Thyroid gland (tissue), 4 donors: ENCODE measurements at regions not wholly inside any gene's neighbourhood (a gene's known extent, or its start where the extent isn't known, plus 50 kb on each side); places are given as distances from the start of the nearest gene placed in this dataset.

Experiments
- DNase-seq, 2 donors: peaks; one replicate each; pipeline ENCODE4 v3.0.0-alpha.2; 2019
- H3K27ac ChIP-seq, 3 donors: fragments of 200-600 bp; sonication (generic); 1 replicate in 2 of 3; 2 replicates in 1 of 3; pipeline ENCODE4 v1.5.1; 2016 to 2019; ENCODE audit warnings: mild to moderate bottlenecking in 1 of 3, moderate library complexity in 1 of 3
- H3K27me3 ChIP-seq: fragments of 200-600 bp; sonication (generic); one replicate; pipeline ENCODE4 v1.5.1; 2019
- H3K36me3 ChIP-seq, 2 donors: fragments of 200-600 bp; sonication (generic); one replicate each; pipeline ENCODE4 v1.5.1; 2016 to 2019
- H3K4me1 ChIP-seq, 2 donors: fragments of 200-600 bp; sonication (generic); one replicate each; pipeline ENCODE4 v1.5.1; 2017 to 2019
- H3K4me3 ChIP-seq, 3 donors: fragments of 200-600 bp; sonication (generic); replicated peaks in 1 of 3; 1 replicate in 2 of 3; 2 replicates in 1 of 3; pipeline ENCODE4 v1.5.1; 2016; ENCODE audit warnings: mild to moderate bottlenecking in 1 of 3
- H3K9me3 ChIP-seq: fragments of 200-600 bp; sonication (generic); one replicate; pipeline ENCODE4 v1.5.1; 2017
- POLR2A ChIP-seq, 2 donors: fragments of 450-650 bp; IDR thresholded peaks; one replicate each; pipeline ENCODE4 v1.6.1; 2017; ENCODE audit warnings: antibody characterized with exemption in 2 of 2, mild to moderate bottlenecking in 2 of 2, moderate library complexity in 1 of 2
- WGBS, 2 donors: methylation state at CpG; one replicate each; pipeline ENCODE4 v1.1.5; 2017; 5-methylcytosine and 5-hydroxymethylcytosine counted together
- intact Hi-C: fragments of 100-400 bp; cut with DNase I; formaldehyde crosslinking; loops from one replicate; pipeline ENCODE4 v1.15.1; 2023
- TF ChIP-seq, protein P1 (sequence below), 6 experiments: fragments of 200-600 bp in 3 of 6; fragments of 450-650 bp in 3 of 6; sonication (generic) in 3 of 6; IDR thresholded peaks; one replicate each; pipeline ENCODE4 v1.5.1; 2016 to 2019; ENCODE audit warnings: antibody characterized with exemption in 6 of 6, mild to moderate bottlenecking in 2 of 6, inconsistent platforms in 1 of 6, moderate library complexity in 1 of 6

DNA sequence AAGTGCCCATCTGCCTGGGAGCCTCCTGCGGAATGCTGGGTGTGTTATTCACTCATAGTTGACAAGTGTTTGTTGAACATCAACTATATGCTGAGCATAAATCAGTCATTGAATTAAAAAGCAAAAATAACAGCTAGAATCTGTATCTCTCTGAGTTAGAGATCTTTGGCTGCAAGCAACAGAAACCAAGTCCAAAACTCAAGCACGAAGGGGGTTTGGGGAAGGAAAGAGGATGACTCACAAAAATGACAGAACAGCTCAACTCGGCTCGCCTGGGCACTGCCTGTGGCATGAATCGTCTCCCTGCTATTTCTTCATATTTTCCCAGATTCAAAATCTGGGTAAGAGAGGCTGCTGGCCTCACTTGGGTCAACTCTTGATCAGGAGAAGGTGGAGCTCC lies 72.6 kb upstream of the NCOR2 start:
- H3K9me3 ChIP-seq: no peaks in the 10 kb centered on the region
- TF ChIP-seq, protein P1, sequence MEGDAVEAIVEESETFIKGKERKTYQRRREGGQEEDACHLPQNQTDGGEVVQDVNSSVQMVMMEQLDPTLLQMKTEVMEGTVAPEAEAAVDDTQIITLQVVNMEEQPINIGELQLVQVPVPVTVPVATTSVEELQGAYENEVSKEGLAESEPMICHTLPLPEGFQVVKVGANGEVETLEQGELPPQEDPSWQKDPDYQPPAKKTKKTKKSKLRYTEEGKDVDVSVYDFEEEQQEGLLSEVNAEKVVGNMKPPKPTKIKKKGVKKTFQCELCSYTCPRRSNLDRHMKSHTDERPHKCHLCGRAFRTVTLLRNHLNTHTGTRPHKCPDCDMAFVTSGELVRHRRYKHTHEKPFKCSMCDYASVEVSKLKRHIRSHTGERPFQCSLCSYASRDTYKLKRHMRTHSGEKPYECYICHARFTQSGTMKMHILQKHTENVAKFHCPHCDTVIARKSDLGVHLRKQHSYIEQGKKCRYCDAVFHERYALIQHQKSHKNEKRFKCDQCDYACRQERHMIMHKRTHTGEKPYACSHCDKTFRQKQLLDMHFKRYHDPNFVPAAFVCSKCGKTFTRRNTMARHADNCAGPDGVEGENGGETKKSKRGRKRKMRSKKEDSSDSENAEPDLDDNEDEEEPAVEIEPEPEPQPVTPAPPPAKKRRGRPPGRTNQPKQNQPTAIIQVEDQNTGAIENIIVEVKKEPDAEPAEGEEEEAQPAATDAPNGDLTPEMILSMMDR (IDR thresholded peaks at IDR 0.05): no peak
- TF ChIP-seq POLR2A (IDR thresholded peaks at IDR 0.05): no peak
- no peaks in the 10 kb centered on the region for H3K4me1 ChIP-seq
- intact Hi-C loops: no loop called here
- no peak overlapping the region for H3K4me3 ChIP-seq
- no peaks in the 10 kb centered on the region for H3K36me3 ChIP-seq
- no peak overlapping the region for H3K27ac ChIP-seq
- no peaks in the 10 kb centered on the region for H3K27me3 ChIP-seq
- WGBS, 2 donors: 59 to 70% methylated on average over 5 of the region's 5 CpGs
- no peak for DNase-seq

DNA sequence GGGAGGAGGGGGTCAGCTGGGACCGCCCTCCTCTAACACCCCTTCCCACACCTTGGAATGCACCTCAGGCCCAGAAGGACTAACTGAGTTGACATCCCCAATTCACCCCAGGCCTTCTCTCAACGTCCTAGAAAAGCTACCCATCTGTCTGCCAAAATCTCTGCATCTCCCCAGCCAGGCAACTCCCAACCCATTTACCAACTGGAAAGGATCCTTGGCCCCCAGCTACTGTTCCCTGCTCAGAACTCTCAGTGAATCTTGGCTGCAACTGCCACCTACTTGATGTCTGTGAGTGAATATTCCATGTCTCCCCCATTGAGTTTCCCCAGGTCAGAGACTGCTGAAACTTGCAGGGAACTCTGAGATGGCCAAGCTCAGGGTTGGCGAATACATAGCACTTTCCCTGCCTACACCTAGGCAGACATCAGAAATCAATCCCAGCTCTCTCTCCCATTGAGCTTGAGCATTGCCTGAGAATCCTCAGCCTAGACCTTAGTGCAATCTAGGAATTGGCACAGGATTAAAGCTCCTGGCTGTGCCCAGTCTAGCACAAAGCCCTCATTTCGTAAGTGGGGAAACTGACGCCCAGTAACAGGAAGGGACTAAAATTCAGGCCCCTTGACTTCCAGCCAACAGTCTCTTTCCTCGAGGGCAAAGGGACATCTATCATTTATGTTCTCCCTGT lies 71.9 kb upstream of the NCOR2 start:
- DNase-seq: no peak
- Histone ChIP-seq H3K27me3 (no peaks in the 10 kb centered on the region), H3K4me3 (no peak overlapping the region), H3K9me3 (no peaks in the 10 kb centered on the region), H3K27ac (no peak overlapping the region), H3K4me1 (no peaks in the 10 kb centered on the region), H3K36me3 (no peaks in the 10 kb centered on the region)
- 67 to 69% methylated on average over 6 of the region's 6 CpGs for WGBS, 2 donors
- intact Hi-C loops: no loop called here
- TF ChIP-seq, protein P1 (IDR thresholded peaks at IDR 0.05): no peak
- TF ChIP-seq POLR2A (IDR thresholded peaks at IDR 0.05): no peak

DNA sequence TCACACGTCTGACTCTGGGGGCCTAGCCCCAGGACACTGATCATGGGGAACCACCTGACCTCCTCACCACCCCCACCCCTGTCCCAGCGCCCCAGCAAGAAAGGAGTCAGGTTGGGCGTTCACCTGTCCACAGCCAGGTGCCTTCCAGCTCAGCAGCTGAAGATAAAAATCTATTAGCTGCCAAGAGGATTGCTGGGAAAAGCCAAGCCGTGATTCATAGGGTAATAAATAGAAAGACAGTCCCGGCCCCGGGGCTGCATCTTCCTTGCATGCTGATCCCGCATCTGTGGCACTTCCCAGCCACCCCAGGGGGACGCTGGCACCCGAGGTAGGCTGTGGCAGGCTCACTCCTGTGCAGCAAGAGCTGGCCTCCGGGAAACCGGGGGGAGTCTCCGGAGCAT lies 70.2 kb upstream of the NCOR2 start:
- Histone ChIP-seq H3K36me3 (no peaks in the 10 kb centered on the region), H3K4me1 (no peaks in the 10 kb centered on the region), H3K27me3 (no peaks in the 10 kb centered on the region), H3K4me3 (no peak overlapping the region), H3K9me3 (no peaks in the 10 kb centered on the region), H3K27ac (no peak overlapping the region)
- TF ChIP-seq, protein P1 (IDR thresholded peaks at IDR 0.05): no peak
- TF ChIP-seq POLR2A (IDR thresholded peaks at IDR 0.05): no peak
- intact Hi-C loops: no loop called here
- DNase-seq: no peak
- WGBS, 2 donors: 72 to 75% methylated on average over 11 to 12 of the region's 12 CpGs

DNA sequence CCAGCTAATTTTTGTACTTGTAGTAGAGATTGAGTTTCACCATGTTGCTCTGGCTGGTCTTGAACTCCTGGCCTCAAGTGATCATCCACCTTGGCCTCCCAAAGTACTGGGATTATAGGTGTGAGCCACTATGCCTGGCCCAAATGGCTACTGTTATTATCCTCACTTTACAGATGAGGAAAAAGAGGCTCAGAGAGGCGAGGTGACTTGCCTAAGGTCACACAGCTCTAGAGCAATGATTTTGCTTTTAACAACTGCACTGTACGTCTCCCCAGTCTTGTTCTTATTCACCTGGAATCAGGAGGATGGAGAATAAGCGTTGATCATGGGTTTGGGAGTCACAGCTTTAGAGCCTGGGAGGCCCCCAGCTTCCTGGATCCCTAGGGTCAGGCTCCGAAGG lies 69.8 kb upstream of the NCOR2 start:
- H3K27ac ChIP-seq: no peak overlapping the region
- 80% methylated on average over 4 of the region's 4 CpGs for WGBS, 2 donors
- no peaks in the 10 kb centered on the region for H3K4me1 ChIP-seq
- H3K27me3 ChIP-seq: no peaks in the 10 kb centered on the region
- H3K9me3 ChIP-seq: no peaks in the 10 kb centered on the region
- intact Hi-C loops: no loop called here
- TF ChIP-seq, protein P1 (IDR thresholded peaks at IDR 0.05): no peak
- TF ChIP-seq POLR2A (IDR thresholded peaks at IDR 0.05): no peak
- H3K36me3 ChIP-seq: no peaks in the 10 kb centered on the region
- DNase-seq: no peak
- no peak overlapping the region for H3K4me3 ChIP-seq

DNA sequence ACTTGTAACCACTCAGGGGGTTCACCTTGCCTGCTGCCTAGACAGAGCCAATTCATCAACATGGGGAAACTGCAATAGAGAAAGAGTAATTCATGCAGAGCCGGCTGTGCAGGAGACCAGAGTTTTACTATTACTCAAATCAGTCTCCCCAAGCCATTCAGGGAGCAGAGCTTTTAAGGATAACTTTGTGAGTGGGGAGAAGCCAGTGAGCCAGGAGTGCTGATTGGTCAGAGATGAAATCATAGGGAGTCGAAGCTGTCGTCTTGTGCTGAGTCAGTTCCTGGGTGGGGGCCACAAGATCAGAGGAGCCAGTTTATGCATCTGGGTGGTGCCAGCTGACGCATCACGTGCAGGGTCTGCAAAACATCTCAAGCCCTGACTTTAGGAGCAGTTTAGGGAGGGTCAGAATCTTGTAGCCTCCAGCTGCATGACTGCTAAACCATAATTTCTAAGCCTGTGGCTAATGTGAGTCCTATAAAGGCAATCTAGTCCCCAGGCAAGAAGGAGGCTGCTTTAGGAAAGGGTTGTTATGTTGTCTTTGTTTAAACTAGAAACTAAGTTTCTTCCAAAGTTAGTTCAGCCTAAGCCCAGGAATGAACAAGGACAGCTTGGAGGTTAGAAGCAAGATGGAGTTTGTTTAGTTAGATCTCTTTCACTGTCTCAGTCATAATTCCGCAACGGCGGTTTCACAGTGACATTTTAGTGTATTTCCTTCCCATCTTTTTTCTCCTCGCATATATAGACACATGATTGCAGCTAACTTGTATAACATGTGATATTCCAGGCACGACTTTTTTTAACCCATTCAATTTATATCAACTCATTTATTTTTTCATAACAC lies 68.9 kb upstream of the NCOR2 start:
- Histone ChIP-seq H3K9me3 (no peaks in the 10 kb centered on the region), H3K27ac (no peak overlapping the region), H3K27me3 (no peaks in the 10 kb centered on the region), H3K4me1 (no peaks in the 10 kb centered on the region), H3K4me3 (no peak overlapping the region), H3K36me3 (no peaks in the 10 kb centered on the region)
- TF ChIP-seq POLR2A (IDR thresholded peaks at IDR 0.05): no peak
- TF ChIP-seq, protein P1 (IDR thresholded peaks at IDR 0.05): no peak
- intact Hi-C loops: no loop called here
- no peak for DNase-seq
- 51 to 57% methylated on average over 10 of the region's 10 CpGs for WGBS, 2 donors
